ENCODE measurements at regions not wholly inside any gene's neighbourhood (a gene's known extent, or its start where the extent isn't known, plus 50 kb on each side); places are given as distances from the start of the nearest gene placed in this dataset.
"Not testable (repeated sequence)": the region's sequence is repeated elsewhere in the genome, so short reads cannot be mapped to it uniquely, and the experiment has no call there.

GRCh38 chr14:84477996-84478395 is 1051.9 kb upstream of the FLRT2 start:
- 79 to 81% methylated on average over 2 of the region's 2 CpGs for WGBS, 2 donors
- Histone ChIP-seq H3K27me3 (no peaks in the 10 kb centered on the region), H3K4me3 (no peak overlapping the region), H3K36me3 (no peaks in the 10 kb centered on the region), H3K9me3 (no peaks in the 10 kb centered on the region), H3K4me1 (no peaks in the 10 kb centered on the region), H3K27ac (no peak overlapping the region)
- ATAC-seq (ENCODE audit: low FRiP score in 2 of 2) (no peak), DNase-seq (no peak)
- TF ChIP-seq POLR2A (IDR thresholded peaks at IDR 0.05) = no peak
- TF ChIP-seq CTCF (IDR thresholded peaks at IDR 0.05) = no peak
- no peak for TF ChIP-seq POLR2AphosphoS5 (IDR thresholded peaks at IDR 0.05)
- TF ChIP-seq EP300 (IDR thresholded peaks at IDR 0.05) = no peak

GRCh38 chr14:84482256-84483071 is 1047.5 kb upstream of the FLRT2 start:
- H3K4me1 ChIP-seq = no peaks in the 10 kb centered on the region
- DNase-seq (no peak), ATAC-seq (ENCODE audit: low FRiP score in 2 of 2) (no peak)
- no peaks in the 10 kb centered on the region for H3K27me3 ChIP-seq
- H3K9me3 ChIP-seq = no peaks in the 10 kb centered on the region
- H3K27ac ChIP-seq = no peak overlapping the region
- H3K36me3 ChIP-seq = no peaks in the 10 kb centered on the region
- TF ChIP-seq CTCF (IDR thresholded peaks at IDR 0.05) (no peak), EP300 (IDR thresholded peaks at IDR 0.05) (no peak), POLR2AphosphoS5 (IDR thresholded peaks at IDR 0.05) (no peak), POLR2A (IDR thresholded peaks at IDR 0.05) (no peak)
- WGBS, 2 donors = 87 to 88% methylated on average over 5 of the region's 5 CpGs
- no peak overlapping the region for H3K4me3 ChIP-seq

GRCh38 chr14:84483072-84483420 is 1046.9 kb upstream of the FLRT2 start:
- DNase-seq = no peak

GRCh38 chr14:84484243-84484642 is 1045.7 kb upstream of the FLRT2 start:
- not testable (repeated sequence) for H3K9me3 ChIP-seq; H3K4me3 ChIP-seq; ATAC-seq (ENCODE audit: low FRiP score in 2 of 2); H3K27me3 ChIP-seq; H3K36me3 ChIP-seq; H3K27ac ChIP-seq; H3K4me1 ChIP-seq; DNase-seq
- 81 to 86% methylated on average over 4 of the region's 4 CpGs for WGBS, 2 donors

More at GRCh38 chr14:84483072-84483420, 1046.9 kb upstream of the FLRT2 start:
- TF ChIP-seq POLR2A (IDR thresholded peaks at IDR 0.05) (no peak), EP300 (IDR thresholded peaks at IDR 0.05) (no peak), CTCF (IDR thresholded peaks at IDR 0.05) (no peak)
- H3K27ac ChIP-seq = no peak overlapping the region
- no peaks in the 10 kb centered on the region for H3K4me1 ChIP-seq
- 74 to 80% methylated on average over 6 of the region's 6 CpGs for whole genome bisulfite sequencing, 2 donors
- no peaks in the 10 kb centered on the region for H3K27me3 ChIP-seq
- no peaks in the 10 kb centered on the region for H3K36me3 ChIP-seq
- no peaks in the 10 kb centered on the region for H3K9me3 ChIP-seq
- ATAC-seq (ENCODE audit: low FRiP score in 2 of 2) = no peak
- H3K4me3 ChIP-seq = no peak overlapping the region

- no peaks in the 10 kb centered on the region for H3K36me3 ChIP-seq
- H3K27me3 ChIP-seq = no peaks in the 10 kb centered on the region
- H3K9me3 ChIP-seq = no peaks in the 10 kb centered on the region
- no peak overlapping the region for H3K4me3 ChIP-seq
- H3K4me1 ChIP-seq = no peaks in the 10 kb centered on the region
- H3K27ac ChIP-seq = no peak overlapping the region
- no peak for DNase-seq
- TF ChIP-seq CTCF (IDR thresholded peaks at IDR 0.05) (no peak), EP300 (IDR thresholded peaks at IDR 0.05) (no peak), POLR2A (IDR thresholded peaks at IDR 0.05) (no peak), POLR2AphosphoS5 (IDR thresholded peaks at IDR 0.05) (no peak)
- no peak for ATAC-seq (ENCODE audit: low FRiP score in 2 of 2)
Observed at GRCh38 chr14:84485036-84485435, 1044.9 kb upstream of the FLRT2 start.

Data from upper lobe of left lung (tissue), 6 donors.